Esophagus squamous epithelium (tissue), 5 donors: ENCODE measurements at regions not wholly inside any gene's neighbourhood (a gene's known extent, or its start where the extent isn't known, plus 50 kb on each side); places are given as distances from the start of the nearest gene placed in this dataset.

Source experiments
- DNase-seq: peaks from one replicate; lab custom pipeline; 2025; lab: John Stamatoyannopoulos, UW
- H3K27ac ChIP-seq, 4 donors: fragments of 200-600 bp; sonication (generic); one replicate each; pipeline ENCODE4 v1.5.1; 2016 to 2019; ENCODE audit warnings: mild to moderate bottlenecking in 1 of 4
- H3K27me3 ChIP-seq, 4 donors: fragments of 200-600 bp; sonication (generic); 1 replicate in 3 of 4; 2 replicates in 1 of 4; pipeline versions ENCODE4 v1.5.1 to v1.6.0; 2017 to 2021; ENCODE audit warnings: antibody characterized with exemption in 1 of 4
- H3K36me3 ChIP-seq, 3 donors: fragments of 200-600 bp; sonication (generic); one replicate each; pipeline ENCODE4 v1.5.1; 2016 to 2019
- H3K4me1 ChIP-seq, 3 donors: fragments of 200-600 bp; sonication (generic); one replicate each; pipeline ENCODE4 v1.5.1; 2017 to 2019
- H3K4me3 ChIP-seq, 4 donors: fragments of 200-600 bp; sonication (generic); 1 replicate in 3 of 4; 2 replicates in 1 of 4; pipeline ENCODE4 v1.5.1; 2016 to 2019; ENCODE audit warnings: mild to moderate bottlenecking in 2 of 4, moderate library complexity in 1 of 4
- H3K9me3 ChIP-seq, 3 donors: fragments of 200-600 bp; sonication (generic); one replicate each; pipeline ENCODE4 v1.5.1; 2016 to 2019
- POLR2A ChIP-seq, 4 donors: fragments of 450-650 bp; IDR thresholded peaks; one replicate each; pipeline ENCODE4 v1.6.1; 2017; ENCODE audit warnings: antibody characterized with exemption in 4 of 4, mild to moderate bottlenecking in 4 of 4, moderate library complexity in 3 of 4
- WGBS, 2 donors: methylation state at CpG; one replicate each; pipeline ENCODE4 v1.1.5; 2018; 5-methylcytosine and 5-hydroxymethylcytosine counted together
- intact Hi-C: fragments of 100-400 bp; cut with DNase I; formaldehyde crosslinking; loops from one replicate; pipeline ENCODE4 v1.15.0; 2022
- TF ChIP-seq, protein P1 (sequence below), 6 experiments: fragments of 450-650 bp in 4 of 6; fragments of 200-600 bp in 2 of 6; sonication (generic) in 2 of 6; IDR thresholded peaks; one replicate each; pipeline ENCODE4 v1.5.1; 2016 to 2019; ENCODE audit warnings: antibody characterized with exemption in 6 of 6, mild to moderate bottlenecking in 4 of 6, moderate library complexity in 4 of 6
- donor health status: DM: yes; HTN: yes; CAD: no.

DNA sequence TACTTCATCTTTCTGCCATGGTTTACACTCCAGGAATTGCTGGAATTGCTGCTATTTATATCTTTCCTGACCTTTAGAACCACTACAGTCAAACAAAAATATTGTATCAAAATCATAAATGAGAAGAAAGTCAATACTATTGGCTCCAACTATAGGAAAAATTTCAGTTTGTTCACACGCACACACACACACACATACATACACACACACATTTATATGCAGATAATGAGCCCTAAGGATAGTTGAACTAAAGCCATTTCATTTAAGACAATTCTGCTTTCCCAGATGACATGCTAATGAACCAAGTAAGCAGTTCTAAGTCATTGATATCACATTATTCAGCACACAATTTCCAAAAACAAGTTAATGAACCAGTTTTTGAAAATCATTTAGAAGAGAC, 627.3 kb downstream of the PLOD2 start:
- Histone ChIP-seq H3K4me1 (no peaks in the 10 kb centered on the region), H3K27ac (no peak overlapping the region), H3K27me3 (no peaks in the 10 kb centered on the region), H3K4me3 (no peak overlapping the region), H3K36me3 (no peaks in the 10 kb centered on the region), H3K9me3 (no peaks in the 10 kb centered on the region)
- WGBS, 2 donors = 65 to 78% methylated on average over 1 of the region's 1 CpG
- TF ChIP-seq, protein P1, sequence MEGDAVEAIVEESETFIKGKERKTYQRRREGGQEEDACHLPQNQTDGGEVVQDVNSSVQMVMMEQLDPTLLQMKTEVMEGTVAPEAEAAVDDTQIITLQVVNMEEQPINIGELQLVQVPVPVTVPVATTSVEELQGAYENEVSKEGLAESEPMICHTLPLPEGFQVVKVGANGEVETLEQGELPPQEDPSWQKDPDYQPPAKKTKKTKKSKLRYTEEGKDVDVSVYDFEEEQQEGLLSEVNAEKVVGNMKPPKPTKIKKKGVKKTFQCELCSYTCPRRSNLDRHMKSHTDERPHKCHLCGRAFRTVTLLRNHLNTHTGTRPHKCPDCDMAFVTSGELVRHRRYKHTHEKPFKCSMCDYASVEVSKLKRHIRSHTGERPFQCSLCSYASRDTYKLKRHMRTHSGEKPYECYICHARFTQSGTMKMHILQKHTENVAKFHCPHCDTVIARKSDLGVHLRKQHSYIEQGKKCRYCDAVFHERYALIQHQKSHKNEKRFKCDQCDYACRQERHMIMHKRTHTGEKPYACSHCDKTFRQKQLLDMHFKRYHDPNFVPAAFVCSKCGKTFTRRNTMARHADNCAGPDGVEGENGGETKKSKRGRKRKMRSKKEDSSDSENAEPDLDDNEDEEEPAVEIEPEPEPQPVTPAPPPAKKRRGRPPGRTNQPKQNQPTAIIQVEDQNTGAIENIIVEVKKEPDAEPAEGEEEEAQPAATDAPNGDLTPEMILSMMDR (IDR thresholded peaks at IDR 0.05) = no peak
- no peak for TF ChIP-seq POLR2A (IDR thresholded peaks at IDR 0.05)
- intact Hi-C loops = no loop called here
- DNase-seq = no peak

DNA sequence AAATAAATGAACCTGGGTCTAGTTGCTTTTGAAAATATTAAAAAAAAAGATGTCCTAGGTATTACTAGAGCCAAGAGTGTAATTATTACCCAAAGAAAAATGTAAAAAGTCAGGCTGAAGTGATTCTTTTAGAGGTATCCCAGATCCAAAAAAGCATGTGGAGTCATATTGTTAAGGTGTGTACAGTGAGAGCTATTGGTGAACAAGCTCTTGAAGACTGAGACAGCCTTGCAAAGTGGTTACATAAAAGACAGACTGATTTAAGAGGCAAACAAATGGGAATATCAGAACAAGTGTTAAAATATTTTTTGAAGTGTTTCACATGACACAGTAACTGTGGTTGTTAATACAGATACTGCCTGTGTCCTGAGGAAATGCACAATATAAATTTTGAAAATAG, 624.5 kb downstream of the PLOD2 start:
- intact Hi-C loops = no loop called here
- Histone ChIP-seq H3K27me3 (no peaks in the 10 kb centered on the region), H3K27ac (no peak overlapping the region), H3K4me3 (no peak overlapping the region), H3K36me3 (no peaks in the 10 kb centered on the region), H3K4me1 (no peaks in the 10 kb centered on the region), H3K9me3 (no peaks in the 10 kb centered on the region)
- DNase-seq = no peak
- TF ChIP-seq, protein P1 (IDR thresholded peaks at IDR 0.05) = no peak

DNA sequence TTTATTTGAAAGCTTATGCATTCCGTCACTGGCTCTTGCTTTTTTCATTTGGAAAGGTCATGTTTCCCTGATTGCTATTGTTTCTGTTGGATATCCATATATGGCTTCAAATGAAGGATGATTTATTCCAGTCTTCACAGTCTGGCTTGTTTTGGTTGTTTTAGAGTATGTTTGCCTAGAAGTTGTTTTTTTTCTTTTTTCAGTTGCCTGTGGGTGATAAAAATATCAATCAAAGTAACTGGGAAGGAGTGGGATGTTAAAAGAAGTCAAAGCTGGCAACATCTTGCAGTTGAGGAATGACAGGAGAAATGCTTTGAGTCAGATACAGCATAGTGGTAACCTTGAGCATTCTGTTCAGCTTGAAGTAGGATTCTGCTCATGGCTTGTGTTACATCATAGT, 610.5 kb downstream of the PLOD2 start:
- 0% methylated on average over 1 of the region's 1 CpG for WGBS, 2 donors
- intact Hi-C loops = no loop called here
- TF ChIP-seq, protein P1 (IDR thresholded peaks at IDR 0.05) = no peak
- TF ChIP-seq POLR2A (IDR thresholded peaks at IDR 0.05) = no peak
- H3K9me3 ChIP-seq = peaks cover 0 to 4% (median 0%) of the 10 kb centered on the region in 3 donors
- H3K27me3 ChIP-seq = no peaks in the 10 kb centered on the region
- H3K4me1 ChIP-seq = no peaks in the 10 kb centered on the region
- no peak overlapping the region for H3K27ac ChIP-seq
- DNase-seq = no peak
- no peak overlapping the region for H3K4me3 ChIP-seq
- H3K36me3 ChIP-seq = no peaks in the 10 kb centered on the region

DNA sequence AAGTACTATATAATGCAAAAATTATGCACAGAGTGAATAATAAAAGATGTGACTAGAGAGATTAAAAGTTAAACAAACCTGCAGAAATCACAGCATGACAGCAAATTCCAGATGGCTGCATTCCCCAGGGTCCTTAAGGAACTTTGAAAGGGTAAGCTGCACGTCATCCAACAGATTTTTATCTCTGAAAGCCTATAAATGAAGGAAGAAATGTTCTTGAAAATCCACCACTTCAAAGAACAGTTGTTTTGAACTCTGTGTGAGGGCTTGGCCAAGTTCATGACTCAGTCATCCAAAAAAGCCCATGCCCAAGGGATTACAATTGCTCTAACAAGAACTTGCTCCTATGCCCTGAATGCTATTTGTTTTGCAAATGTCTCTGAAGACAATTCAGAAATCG, 603.6 kb downstream of the PLOD2 start:
- Histone ChIP-seq H3K27ac (no peak overlapping the region), H3K4me1 (no peaks in the 10 kb centered on the region), H3K4me3 (no peak overlapping the region), H3K9me3 (peaks cover 0 to 3% (median 0%) of the 10 kb centered on the region in 3 donors), H3K27me3 (no peaks in the 10 kb centered on the region), H3K36me3 (no peaks in the 10 kb centered on the region)
- 11 to 20% methylated on average over 2 of the region's 2 CpGs for WGBS, 2 donors
- intact Hi-C loops = no loop called here
- no peak for DNase-seq
- no peak for TF ChIP-seq POLR2A (IDR thresholded peaks at IDR 0.05)
- TF ChIP-seq, protein P1 (IDR thresholded peaks at IDR 0.05) = no peak

DNA sequence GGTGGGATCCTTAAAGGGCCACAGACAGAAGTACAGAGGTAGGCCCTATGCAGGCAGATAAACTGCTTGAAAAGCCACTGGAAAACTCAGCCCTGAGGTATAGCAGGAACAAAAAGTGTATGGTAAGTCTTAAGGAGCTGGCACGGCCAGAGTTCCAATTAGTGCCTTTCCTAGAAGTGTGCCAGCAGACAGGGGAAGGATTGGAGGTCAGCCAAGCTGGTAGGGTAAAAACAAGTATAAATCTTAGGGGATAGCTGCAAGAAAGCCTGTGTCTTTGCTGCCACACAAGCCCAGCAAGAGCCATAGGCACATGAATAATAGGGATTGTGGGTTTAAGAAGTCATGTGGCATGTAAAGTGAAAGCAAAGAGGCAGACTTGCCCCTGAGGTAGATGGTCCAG, 582.5 kb downstream of the PLOD2 start:
- no peak overlapping the region for H3K4me3 ChIP-seq
- TF ChIP-seq POLR2A (IDR thresholded peaks at IDR 0.05) = no peak
- TF ChIP-seq, protein P1 (IDR thresholded peaks at IDR 0.05) = no peak
- no peak for DNase-seq
- H3K27ac ChIP-seq = no peak overlapping the region
- WGBS, 2 donors = 43 to 48% methylated on average over 1 of the region's 1 CpG
- H3K9me3 ChIP-seq = no peaks in the 10 kb centered on the region
- no peaks in the 10 kb centered on the region for H3K4me1 ChIP-seq
- H3K27me3 ChIP-seq = no peaks in the 10 kb centered on the region
- intact Hi-C loops = no loop called here
- no peaks in the 10 kb centered on the region for H3K36me3 ChIP-seq
